ENCODE measurements at regions not wholly inside any gene's neighbourhood (a gene's known extent, or its start where the extent isn't known, plus 50 kb on each side); places are given as distances from the start of the nearest gene placed in this dataset.

DNA sequence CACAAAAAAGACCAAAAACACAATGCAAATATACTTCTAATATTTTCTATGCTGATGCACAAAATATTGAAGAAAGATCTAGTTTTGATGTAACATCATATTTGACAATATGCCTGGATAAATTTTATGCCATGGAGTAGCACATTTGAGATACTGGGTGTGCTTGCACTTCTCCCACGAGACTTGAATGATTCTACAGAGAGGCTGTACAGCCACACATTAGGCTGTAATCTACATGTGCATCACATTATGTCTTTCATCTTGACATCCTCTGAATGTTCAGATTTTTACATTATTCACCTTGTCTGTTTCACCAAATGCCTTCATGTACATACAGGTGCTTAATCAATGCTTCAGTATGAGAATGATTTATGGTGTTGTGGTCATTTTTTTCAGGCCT lies 756.4 kb upstream of the CDH7 start:
- TF ChIP-seq, protein P1, sequence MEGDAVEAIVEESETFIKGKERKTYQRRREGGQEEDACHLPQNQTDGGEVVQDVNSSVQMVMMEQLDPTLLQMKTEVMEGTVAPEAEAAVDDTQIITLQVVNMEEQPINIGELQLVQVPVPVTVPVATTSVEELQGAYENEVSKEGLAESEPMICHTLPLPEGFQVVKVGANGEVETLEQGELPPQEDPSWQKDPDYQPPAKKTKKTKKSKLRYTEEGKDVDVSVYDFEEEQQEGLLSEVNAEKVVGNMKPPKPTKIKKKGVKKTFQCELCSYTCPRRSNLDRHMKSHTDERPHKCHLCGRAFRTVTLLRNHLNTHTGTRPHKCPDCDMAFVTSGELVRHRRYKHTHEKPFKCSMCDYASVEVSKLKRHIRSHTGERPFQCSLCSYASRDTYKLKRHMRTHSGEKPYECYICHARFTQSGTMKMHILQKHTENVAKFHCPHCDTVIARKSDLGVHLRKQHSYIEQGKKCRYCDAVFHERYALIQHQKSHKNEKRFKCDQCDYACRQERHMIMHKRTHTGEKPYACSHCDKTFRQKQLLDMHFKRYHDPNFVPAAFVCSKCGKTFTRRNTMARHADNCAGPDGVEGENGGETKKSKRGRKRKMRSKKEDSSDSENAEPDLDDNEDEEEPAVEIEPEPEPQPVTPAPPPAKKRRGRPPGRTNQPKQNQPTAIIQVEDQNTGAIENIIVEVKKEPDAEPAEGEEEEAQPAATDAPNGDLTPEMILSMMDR (conservative IDR thresholded peaks at IDR 0.05 in 1 of 2, IDR thresholded peaks at IDR 0.05 in 1 of 2; ENCODE audit: low read depth in 1 of 2, low read length in 2 of 2): no peak
- TF ChIP-seq EZH2 (IDR thresholded peaks at IDR 0.05; ENCODE audit: low read length, missing control alignments): no peak

All from fibroblast of lung (primary cell).